Dendritic cell treated with granulocyte-macrophage colony-stimulating factor and Interleukin-4, amounts not matched to agents 40 ng/mL and 50 ng/mL, for 4 days (primary cell): ENCODE measurements at regions not wholly inside any gene's neighbourhood (a gene's known extent, or its start where the extent isn't known, plus 50 kb on each side); places are given as distances from the start of the nearest gene placed in this dataset.

Experiments used
- H3K27ac Mint-ChIP-seq: one replicate; pipeline ENCODE4 v1.8.0; 2022; ENCODE audit warnings: mild to moderate bottlenecking, mixed read lengths
- H3K27me3 Mint-ChIP-seq: one replicate; pipeline ENCODE4 v1.8.0; 2022; ENCODE audit warnings: mild to moderate bottlenecking, mixed read lengths
- H3K36me3 Mint-ChIP-seq: one replicate; pipeline ENCODE4 v1.8.0; 2022; ENCODE audit warnings: low read depth, mixed read lengths
- H3K4me1 Mint-ChIP-seq: one replicate; pipeline ENCODE4 v1.8.0; 2022; ENCODE audit warnings: low read depth, mixed read lengths
- H3K4me3 Mint-ChIP-seq: one replicate; pipeline ENCODE4 v1.8.0; 2022; ENCODE audit warnings: mild to moderate bottlenecking, moderate library complexity, mixed read lengths
- H3K9me3 Mint-ChIP-seq: one replicate; pipeline ENCODE4 v1.8.0; 2022; ENCODE audit warnings: mixed read lengths
- intact Hi-C: fragments of 100-400 bp; cut with micrococcal nuclease; formaldehyde crosslinking; loops from one replicate; pipeline ENCODE4 v1.15.0; 2022

DNA sequence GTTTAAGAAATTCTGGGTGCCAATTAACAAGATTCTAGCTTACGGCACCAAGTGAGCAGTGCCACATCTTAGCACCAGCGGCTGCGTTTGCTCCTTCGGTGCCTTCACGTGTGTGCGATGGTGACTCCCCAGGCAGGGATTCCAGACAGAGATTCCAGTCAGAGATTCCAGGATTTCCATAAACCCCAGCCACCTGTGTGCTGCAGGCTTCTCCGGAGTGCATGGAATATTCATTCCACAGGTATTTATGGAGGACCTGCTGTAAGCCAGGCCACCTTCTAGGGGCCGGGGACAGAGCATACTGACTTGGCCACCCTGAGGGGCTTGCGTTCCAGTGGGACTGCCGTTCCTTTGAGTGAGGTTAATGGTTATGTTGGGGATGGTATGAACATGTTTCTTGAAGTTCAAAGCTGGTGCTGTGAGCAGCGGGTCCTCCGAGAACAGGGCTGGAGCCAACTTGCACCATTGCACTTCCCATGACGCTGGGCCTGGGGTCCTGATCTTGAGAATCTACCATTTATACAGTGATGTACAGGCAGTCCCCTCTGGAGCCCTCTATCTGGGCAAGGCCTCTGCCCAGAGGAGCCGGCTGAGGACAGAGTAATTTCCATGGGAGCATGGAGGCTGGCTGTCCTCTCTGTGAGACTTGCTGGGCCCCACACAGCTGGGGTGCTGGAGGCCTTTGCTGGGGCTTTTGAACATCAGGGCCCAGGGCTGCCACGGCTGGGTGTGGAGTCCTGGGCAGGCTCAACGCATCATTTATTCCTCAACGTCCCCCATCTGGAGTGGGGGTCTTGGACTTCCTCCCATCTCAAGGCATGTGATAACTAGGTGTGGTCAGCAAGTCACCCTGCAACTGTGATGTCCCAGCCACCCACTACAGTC is 58.8 kb upstream of the AJAP1 start:
- Mint-ChIP-seq H3K27ac (no peak overlapping the region), H3K9me3 (no peaks in the 10 kb centered on the region), H3K36me3 (no peaks in the 10 kb centered on the region), H3K27me3 (no peaks in the 10 kb centered on the region), H3K4me1 (no peaks in the 10 kb centered on the region), H3K4me3 (no peak overlapping the region)
- intact Hi-C loops = no loop called here

- no peak overlapping the region for H3K27ac Mint-ChIP-seq
- no peaks in the 10 kb centered on the region for H3K9me3 Mint-ChIP-seq
- intact Hi-C loops = no loop called here
- no peaks in the 10 kb centered on the region for H3K36me3 Mint-ChIP-seq
- H3K27me3 Mint-ChIP-seq = no peaks in the 10 kb centered on the region
- no peak overlapping the region for H3K4me3 Mint-ChIP-seq
- no peaks in the 10 kb centered on the region for H3K4me1 Mint-ChIP-seq
Observed at GRCh38 chr1:4596486-4596885, 57.9 kb upstream of the AJAP1 start.

DNA sequence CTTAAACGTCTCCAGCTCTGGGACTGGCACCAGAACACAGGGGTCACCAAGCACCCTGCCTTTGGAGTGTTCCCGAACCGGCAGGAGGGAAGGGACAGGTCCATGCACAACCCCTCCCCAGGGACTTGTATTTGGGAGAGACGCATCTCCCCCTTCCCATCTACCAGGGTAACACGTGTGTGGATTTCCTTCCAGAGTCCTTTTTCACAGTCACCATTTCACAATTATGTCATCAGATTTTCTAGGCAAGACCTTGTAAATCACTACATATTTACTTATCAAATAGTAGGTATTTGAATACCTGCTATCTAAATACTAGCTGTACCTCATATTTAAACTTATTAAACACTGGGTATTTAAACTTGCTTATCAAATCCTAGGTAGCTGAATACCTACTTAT is 57.4 kb upstream of the AJAP1 start:
- H3K27me3 Mint-ChIP-seq = no peaks in the 10 kb centered on the region
- intact Hi-C loops = no loop called here
- H3K9me3 Mint-ChIP-seq = no peaks in the 10 kb centered on the region
- no peak overlapping the region for H3K27ac Mint-ChIP-seq
- no peaks in the 10 kb centered on the region for H3K4me1 Mint-ChIP-seq
- no peaks in the 10 kb centered on the region for H3K36me3 Mint-ChIP-seq
- H3K4me3 Mint-ChIP-seq = no peak overlapping the region

- H3K4me3 Mint-ChIP-seq = no peak overlapping the region
- peaks cover 2% of the 10 kb centered on the region for H3K27me3 Mint-ChIP-seq
- H3K4me1 Mint-ChIP-seq = no peaks in the 10 kb centered on the region
- no peak overlapping the region for H3K27ac Mint-ChIP-seq
- H3K9me3 Mint-ChIP-seq = no peaks in the 10 kb centered on the region
- intact Hi-C loops = no loop called here
- no peaks in the 10 kb centered on the region for H3K36me3 Mint-ChIP-seq
Observed at GRCh38 chr1:4598561-4598960, 55.8 kb upstream of the AJAP1 start.

- Mint-ChIP-seq H3K36me3 (no peaks in the 10 kb centered on the region), H3K27me3 (peaks cover 4% of the 10 kb centered on the region), H3K27ac (no peak overlapping the region), H3K9me3 (no peaks in the 10 kb centered on the region), H3K4me1 (no peaks in the 10 kb centered on the region), H3K4me3 (no peak overlapping the region)
- intact Hi-C loops = no loop called here
Observed at GRCh38 chr1:4599521-4599920, 54.9 kb upstream of the AJAP1 start.

DNA sequence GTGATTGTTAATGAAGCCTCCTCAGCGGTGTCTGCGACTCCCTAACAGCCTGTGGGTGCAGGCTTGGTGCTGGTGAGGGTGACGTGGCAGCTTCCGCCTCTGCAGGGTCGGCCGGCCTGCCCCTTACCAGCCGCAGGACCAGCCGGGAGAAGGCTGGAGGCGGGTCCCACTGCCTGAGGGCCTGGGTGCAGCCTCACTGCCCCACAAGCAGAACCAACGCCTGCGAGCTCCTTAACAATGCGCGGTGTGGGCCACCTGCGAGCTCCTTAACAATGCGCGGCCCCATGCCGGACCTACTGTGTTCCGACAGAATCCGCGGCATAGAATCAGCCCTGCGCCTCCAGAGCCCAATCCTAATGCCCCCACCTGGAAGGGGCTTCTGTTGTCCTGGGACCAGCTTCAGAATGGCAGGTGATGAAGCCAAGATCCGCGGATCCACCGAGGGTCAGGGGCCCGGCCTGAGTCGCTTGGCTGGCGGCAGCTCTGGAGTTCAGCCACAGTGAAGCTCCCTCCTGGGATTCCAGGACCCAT is 54.4 kb upstream of the AJAP1 start:
- H3K27ac Mint-ChIP-seq = no peak overlapping the region
- peaks cover 4% of the 10 kb centered on the region for H3K27me3 Mint-ChIP-seq
- intact Hi-C loops = no loop called here
- no peaks in the 10 kb centered on the region for H3K36me3 Mint-ChIP-seq
- H3K4me1 Mint-ChIP-seq = no peaks in the 10 kb centered on the region
- H3K9me3 Mint-ChIP-seq = no peaks in the 10 kb centered on the region
- no peak overlapping the region for H3K4me3 Mint-ChIP-seq

DNA sequence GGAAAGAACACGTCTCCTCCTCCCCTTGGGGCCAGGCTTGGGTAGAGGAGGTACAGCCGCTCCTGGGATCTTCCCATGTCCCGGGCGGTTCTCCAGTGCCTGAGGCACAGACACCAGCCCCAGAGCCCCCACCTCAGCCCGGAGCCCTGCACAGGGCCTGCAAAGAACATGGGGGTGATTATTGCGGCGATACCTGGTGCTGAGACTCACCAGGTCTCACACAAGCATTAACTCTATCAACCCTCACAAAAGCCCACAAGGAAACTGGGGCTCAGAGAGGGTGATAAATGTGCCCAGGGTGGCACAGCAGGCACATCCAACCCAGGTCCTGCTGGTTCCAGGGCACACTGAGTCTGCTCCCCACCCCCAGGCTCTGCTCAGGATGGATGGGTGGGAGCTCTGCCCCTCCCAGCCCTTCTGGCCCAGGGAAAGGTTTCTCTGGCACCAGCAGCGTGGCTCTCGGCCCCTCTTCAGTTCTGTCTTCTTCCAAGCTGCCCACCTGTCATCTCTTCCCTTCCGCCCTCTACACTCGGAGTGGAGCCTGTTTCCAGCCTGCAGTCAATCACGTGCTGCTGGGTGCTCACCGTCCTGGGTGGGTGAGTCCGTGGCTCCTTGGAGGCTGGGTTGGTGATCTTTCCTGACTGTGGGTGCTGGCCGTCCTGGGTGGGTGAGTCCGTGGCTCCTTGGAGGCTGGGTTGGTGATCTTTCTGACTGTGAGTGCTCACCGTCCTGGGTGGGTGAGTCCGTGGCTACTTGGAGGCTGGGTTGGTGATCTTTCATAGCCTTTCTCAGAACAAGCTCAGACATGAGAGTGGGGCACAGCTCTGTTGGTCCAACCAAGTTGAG is 53.6 kb upstream of the AJAP1 start:
- Mint-ChIP-seq H3K36me3 (no peaks in the 10 kb centered on the region), H3K4me3 (no peak overlapping the region), H3K9me3 (no peaks in the 10 kb centered on the region), H3K27me3 (peaks cover 4% of the 10 kb centered on the region), H3K4me1 (no peaks in the 10 kb centered on the region), H3K27ac (no peak overlapping the region)
- intact Hi-C loops = no loop called here

- intact Hi-C loops = no loop called here
- Mint-ChIP-seq H3K4me1 (no peaks in the 10 kb centered on the region), H3K9me3 (no peaks in the 10 kb centered on the region), H3K4me3 (no peak overlapping the region), H3K27ac (no peak overlapping the region), H3K27me3 (peaks cover 4% of the 10 kb centered on the region), H3K36me3 (no peaks in the 10 kb centered on the region)
Observed at GRCh38 chr1:4601941-4602340, 52.5 kb upstream of the AJAP1 start.

- no peak overlapping the region for H3K27ac Mint-ChIP-seq
- intact Hi-C loops = no loop called here
Observed at GRCh38 chr1:4602462-4603294, 51.7 kb upstream of the AJAP1 start.

DNA sequence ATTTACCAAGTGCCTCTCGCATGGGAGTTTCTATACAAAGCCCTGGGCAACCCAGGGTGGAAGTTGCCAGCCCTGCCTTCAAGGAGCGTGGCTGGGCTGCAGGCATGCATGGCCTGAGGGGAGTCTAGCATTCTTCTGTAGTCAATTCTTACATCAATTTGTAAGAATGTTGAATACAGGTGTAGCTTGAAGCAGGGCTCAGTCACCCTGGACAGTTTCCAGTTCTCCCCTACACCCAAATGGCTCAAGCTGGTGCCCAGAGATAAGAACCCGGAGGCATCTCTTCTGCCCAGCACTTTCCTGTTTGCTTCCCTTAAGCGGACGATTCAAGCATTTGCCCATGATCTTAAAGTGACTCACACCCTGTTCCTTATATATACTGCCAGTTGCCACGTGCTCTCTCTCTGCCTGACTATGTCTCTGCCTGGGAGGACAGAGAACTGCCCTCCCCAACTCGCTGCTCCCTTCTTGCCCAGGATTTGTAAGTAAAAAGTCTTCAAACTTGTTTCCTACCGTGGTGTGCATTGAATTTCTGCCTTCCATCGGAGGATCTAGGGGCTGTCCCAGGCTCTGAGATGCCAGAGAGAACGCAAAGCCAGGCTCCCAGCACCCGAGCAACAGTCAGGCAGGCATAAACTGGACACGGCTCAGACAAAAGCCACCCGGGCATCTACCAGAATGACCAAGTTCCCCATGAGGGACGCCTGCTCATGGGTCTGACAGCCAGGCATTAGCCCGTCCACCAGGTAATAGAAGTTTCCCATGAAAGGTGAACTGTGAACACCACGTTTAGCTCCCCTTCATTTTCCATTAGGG is 50.9 kb upstream of the AJAP1 start:
- H3K9me3 Mint-ChIP-seq = no peaks in the 10 kb centered on the region
- H3K4me3 Mint-ChIP-seq = no peak overlapping the region
- H3K36me3 Mint-ChIP-seq = no peaks in the 10 kb centered on the region
- intact Hi-C loops = no loop called here
- H3K27me3 Mint-ChIP-seq = peaks cover 4% of the 10 kb centered on the region
- H3K4me1 Mint-ChIP-seq = no peaks in the 10 kb centered on the region
- H3K27ac Mint-ChIP-seq = no peak overlapping the region

More at GRCh38 chr1:4602462-4603294, 51.7 kb upstream of the AJAP1 start:
- H3K4me3 Mint-ChIP-seq = no peak overlapping the region
- H3K36me3 Mint-ChIP-seq = no peaks in the 10 kb centered on the region
- H3K9me3 Mint-ChIP-seq = no peaks in the 10 kb centered on the region
- H3K4me1 Mint-ChIP-seq = no peaks in the 10 kb centered on the region
- H3K27me3 Mint-ChIP-seq = peaks cover 4% of the 10 kb centered on the region
